Ovary (tissue), 7 donors: ENCODE measurements at regions not wholly inside any gene's neighbourhood (a gene's known extent, or its start where the extent isn't known, plus 50 kb on each side); places are given as distances from the start of the nearest gene placed in this dataset.
"Not testable (repeated sequence)": the region's sequence is repeated elsewhere in the genome, so short reads cannot be mapped to it uniquely, and the experiment has no call there.

Experiments
- DNase-seq, 5 donors: peaks; one replicate each; pipeline ENCODE4 v3.0.0-alpha.2; 2019 to 2020
- H3K27ac ChIP-seq, 2 donors: fragments of 200-600 bp; one replicate each; pipeline versions ENCODE4 v1.5.1 to v1.8.0; 2019 to 2022
- H3K27me3 ChIP-seq: fragments of 200-600 bp; one replicate; pipeline ENCODE4 v1.8.0; 2022
- H3K36me3 ChIP-seq: fragments of 200-600 bp; sonication (generic); one replicate; pipeline ENCODE4 v1.5.1; 2019
- H3K4me1 ChIP-seq: one replicate; pipeline ENCODE4 v1.8.1; 2013; ENCODE audit warnings: mild to moderate bottlenecking, moderate library complexity; ENCODE audit not compliant: insufficient read depth
- H3K4me3 ChIP-seq: fragments of 200-600 bp; sonication (generic); one replicate; pipeline ENCODE4 v1.5.1; 2017
- H3K9me3 ChIP-seq, 2 donors: fragments of 200-600 bp in 1 of 2; sonication (generic) in 1 of 2; one replicate each; pipeline versions ENCODE4 v1.5.1 to v1.8.1; 2013 to 2019; ENCODE audit warnings: mild to moderate bottlenecking in 1 of 2, moderate library complexity in 1 of 2
- EP300 ChIP-seq: sonication (generic); formaldehyde crosslinking; IDR thresholded peaks from one replicate; pipeline ENCODE4 v1.6.1; 2017; ENCODE audit warnings: antibody characterized with exemption
- POLR2A ChIP-seq: fragments of 450-650 bp; IDR thresholded peaks from one replicate; pipeline ENCODE4 v1.6.1; 2017; ENCODE audit warnings: antibody characterized with exemption, mild to moderate bottlenecking, moderate library complexity
- WGBS, 3 donors: extraction: QIAGEN DNeasy Blood & Tissue Kit in 1 of 3; methylation state at CpG; one replicate each; pipeline versions ENCODE4 v1.1.5 to v1.1.7; 2013 to 2017; 5-methylcytosine and 5-hydroxymethylcytosine counted together
- intact Hi-C, 4 donors: fragments of 100-400 bp; cut with DNase I; formaldehyde crosslinking; loops; one replicate each; pipeline versions ENCODE4 v1.11.0 to v1.15.1; 2022 to 2023
- TF ChIP-seq, protein P1 (sequence below), 3 donors: fragments of 450-650 bp in 2 of 3; fragments of 200-600 bp in 1 of 3; IDR thresholded peaks; one replicate each; pipeline versions ENCODE4 v1.5.1 to v1.8.0; 2016 to 2022; ENCODE audit warnings: antibody characterized with exemption in 3 of 3, mild to moderate bottlenecking in 1 of 3
- donor health status: DM: no; HTN: no; CAD: no; lungs with moderate emphysema.
- donor health status: DM: no; HTN: no; CAD: no.
- donor health status: Bipolar disorder and iron deficiency.
- donor health status: DM: no; HTN: no; CAD: no.
- donor health status: DM: yes; HTN: yes; CAD: no.

DNA sequence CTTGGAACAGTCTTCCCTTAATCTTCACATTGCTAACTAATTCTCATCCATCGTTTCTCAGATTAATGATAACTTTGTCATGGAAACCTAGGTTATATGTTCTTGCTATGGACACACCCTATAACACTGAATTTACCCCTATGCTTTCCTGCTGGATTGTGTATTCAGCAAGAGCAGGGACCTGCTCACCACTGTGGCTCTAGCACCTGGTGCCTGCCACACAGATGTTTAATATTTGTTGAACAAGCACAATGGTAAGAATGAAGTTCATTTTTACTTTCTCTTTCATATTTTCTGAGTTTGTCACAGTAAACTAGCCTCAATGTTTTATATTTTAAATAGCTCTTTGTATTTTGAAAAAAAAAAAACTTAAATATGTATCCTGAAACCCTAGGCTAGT is 734.0 kb upstream of the DIAPH2 start:
- Histone ChIP-seq H3K4me1 (no peaks in the 10 kb centered on the region), H3K27me3 (no peaks in the 10 kb centered on the region), H3K9me3 (no peaks in the 10 kb centered on the region), H3K27ac (no peak overlapping the region), H3K4me3 (no peak overlapping the region), H3K36me3 (no peaks in the 10 kb centered on the region)
- WGBS, 3 donors: 24 to 36% (median 30%) methylated on average over 1 of the region's 1 CpG
- TF ChIP-seq, protein P1, sequence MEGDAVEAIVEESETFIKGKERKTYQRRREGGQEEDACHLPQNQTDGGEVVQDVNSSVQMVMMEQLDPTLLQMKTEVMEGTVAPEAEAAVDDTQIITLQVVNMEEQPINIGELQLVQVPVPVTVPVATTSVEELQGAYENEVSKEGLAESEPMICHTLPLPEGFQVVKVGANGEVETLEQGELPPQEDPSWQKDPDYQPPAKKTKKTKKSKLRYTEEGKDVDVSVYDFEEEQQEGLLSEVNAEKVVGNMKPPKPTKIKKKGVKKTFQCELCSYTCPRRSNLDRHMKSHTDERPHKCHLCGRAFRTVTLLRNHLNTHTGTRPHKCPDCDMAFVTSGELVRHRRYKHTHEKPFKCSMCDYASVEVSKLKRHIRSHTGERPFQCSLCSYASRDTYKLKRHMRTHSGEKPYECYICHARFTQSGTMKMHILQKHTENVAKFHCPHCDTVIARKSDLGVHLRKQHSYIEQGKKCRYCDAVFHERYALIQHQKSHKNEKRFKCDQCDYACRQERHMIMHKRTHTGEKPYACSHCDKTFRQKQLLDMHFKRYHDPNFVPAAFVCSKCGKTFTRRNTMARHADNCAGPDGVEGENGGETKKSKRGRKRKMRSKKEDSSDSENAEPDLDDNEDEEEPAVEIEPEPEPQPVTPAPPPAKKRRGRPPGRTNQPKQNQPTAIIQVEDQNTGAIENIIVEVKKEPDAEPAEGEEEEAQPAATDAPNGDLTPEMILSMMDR (IDR thresholded peaks at IDR 0.05): no peak
- TF ChIP-seq POLR2A: no peak
- intact Hi-C loops: no loop called here
- no peak for DNase-seq

DNA sequence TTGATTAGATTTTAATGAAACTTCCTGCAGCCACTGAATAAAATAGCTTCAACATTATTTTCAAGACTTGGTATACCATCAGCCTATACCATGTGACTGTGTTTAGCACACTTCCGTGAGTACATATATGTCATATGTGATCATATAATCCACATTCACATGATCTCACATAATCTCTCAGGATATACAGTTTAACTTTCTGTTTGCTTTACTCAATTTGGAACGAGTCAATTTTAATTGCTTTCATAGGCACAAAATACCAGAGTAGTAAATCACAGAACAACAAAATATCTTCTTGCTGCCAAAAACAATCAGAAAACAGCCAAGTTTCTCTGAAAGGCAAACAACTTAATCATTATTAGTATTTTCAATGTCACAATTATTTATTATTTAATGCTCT is 731.1 kb upstream of the DIAPH2 start:
- Histone ChIP-seq H3K27me3 (no peaks in the 10 kb centered on the region), H3K36me3 (no peaks in the 10 kb centered on the region), H3K4me1 (no peaks in the 10 kb centered on the region), H3K9me3 (no peaks in the 10 kb centered on the region), H3K27ac (no peak overlapping the region), H3K4me3 (no peak overlapping the region)
- DNase-seq: no peak
- WGBS, 3 donors: 37 to 52% (median 47%) methylated on average over 2 of the region's 2 CpGs
- intact Hi-C loops: no loop called here
- TF ChIP-seq POLR2A (no peak), EP300 (no peak)
- TF ChIP-seq, protein P1 (IDR thresholded peaks at IDR 0.05): no peak

DNA sequence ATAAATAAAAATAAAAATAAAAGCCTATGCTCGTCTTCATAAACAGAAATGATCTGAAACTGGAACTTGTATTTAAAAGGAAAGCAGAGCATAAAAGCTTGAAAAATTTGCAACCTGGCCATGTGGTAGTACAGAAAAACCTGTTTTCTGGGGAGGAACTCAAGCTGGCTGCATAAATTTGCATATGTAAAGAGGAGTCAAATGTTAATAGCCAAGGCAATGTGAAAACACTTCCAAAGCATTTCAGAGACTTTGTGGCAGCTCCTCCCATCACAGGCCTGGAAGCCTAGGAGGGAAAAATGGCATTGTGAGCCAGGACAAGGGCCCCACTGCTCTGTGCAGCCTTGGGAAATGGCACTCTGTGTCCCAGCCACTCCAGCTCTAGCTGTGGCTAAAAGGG is 727.9 kb upstream of the DIAPH2 start:
- Histone ChIP-seq H3K4me3 (no peak overlapping the region), H3K27ac (no peak overlapping the region), H3K9me3 (no peaks in the 10 kb centered on the region), H3K4me1 (no peaks in the 10 kb centered on the region), H3K36me3 (no peaks in the 10 kb centered on the region), H3K27me3 (no peaks in the 10 kb centered on the region)
- intact Hi-C loops: no loop called here
- no peak for DNase-seq
- WGBS, 3 donors: 57 to 69% (median 57%) methylated on average over 1 of the region's 1 CpG
- no peak for TF ChIP-seq EP300
- TF ChIP-seq POLR2A: no peak
- TF ChIP-seq, protein P1 (IDR thresholded peaks at IDR 0.05): no peak

DNA sequence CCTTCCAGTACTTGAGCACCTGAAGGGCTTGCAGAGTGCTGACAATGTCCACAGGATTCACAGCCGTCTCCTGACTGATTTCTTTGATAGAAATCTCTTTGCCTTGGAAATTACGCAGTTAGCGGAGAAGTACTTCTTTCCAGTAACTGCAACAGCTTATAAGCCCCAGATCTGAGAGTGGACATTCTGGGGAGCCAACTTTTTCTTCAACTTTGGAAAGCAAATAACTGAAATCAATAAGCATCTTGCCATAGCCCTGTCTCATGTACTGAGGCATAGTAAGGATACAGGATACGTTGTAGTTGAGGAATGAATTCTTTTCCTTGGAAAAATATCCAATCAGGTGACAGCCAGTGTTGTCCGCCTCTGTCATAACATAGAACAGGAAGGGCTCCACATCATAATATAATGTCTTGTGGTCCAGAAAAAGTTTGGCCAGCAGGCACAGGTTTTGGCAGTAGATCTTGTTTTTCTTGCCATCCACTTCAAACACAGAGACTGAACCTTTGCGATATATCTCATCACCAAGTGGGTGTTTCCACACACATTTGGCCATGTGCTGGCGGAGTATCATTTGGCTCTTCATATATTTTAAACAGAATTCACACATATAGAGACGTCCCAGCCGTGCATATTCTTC is 711.1 kb upstream of the DIAPH2 start:
- H3K9me3 ChIP-seq, H3K4me1 ChIP-seq, H3K27ac ChIP-seq, intact Hi-C loops, H3K36me3 ChIP-seq, DNase-seq, H3K4me3 ChIP-seq, H3K27me3 ChIP-seq: not testable (repeated sequence)
- WGBS, 3 donors: 77 to 86% (median 78%) methylated on average over 9 of the region's 9 CpGs

DNA sequence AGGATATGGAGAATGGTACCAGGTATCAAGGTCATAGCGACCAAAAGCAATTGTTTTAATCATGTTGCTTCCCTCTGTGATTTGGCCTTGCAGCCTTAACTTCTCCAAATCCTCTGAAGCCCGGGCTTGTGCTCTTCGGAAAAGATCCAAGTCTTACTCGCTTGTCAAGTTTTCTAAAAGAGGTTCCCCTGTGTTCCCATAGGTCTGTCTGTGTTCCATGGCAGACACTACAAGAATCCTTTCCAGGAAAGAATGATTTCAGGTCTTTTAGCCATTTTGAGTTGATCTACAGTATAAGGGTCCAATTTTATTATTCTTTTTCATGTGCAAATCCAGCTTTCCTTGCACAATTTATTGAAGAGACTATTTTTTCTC is 710.6 kb upstream of the DIAPH2 start:
- H3K27ac ChIP-seq: no peak overlapping the region
- no peak for DNase-seq
- intact Hi-C loops: no loop called here
- H3K27me3 ChIP-seq: no peaks in the 10 kb centered on the region
- no peaks in the 10 kb centered on the region for H3K4me1 ChIP-seq
- TF ChIP-seq, protein P1 (IDR thresholded peaks at IDR 0.05): no peak
- TF ChIP-seq POLR2A: no peak
- TF ChIP-seq EP300: no peak
- H3K9me3 ChIP-seq: no peaks in the 10 kb centered on the region
- WGBS, 3 donors: 71 to 74% (median 71%) methylated on average over 4 of the region's 4 CpGs
- H3K36me3 ChIP-seq: no peaks in the 10 kb centered on the region
- H3K4me3 ChIP-seq: no peak overlapping the region
